ENCODE measurements at regions not wholly inside any gene's neighbourhood (a gene's known extent, or its start where the extent isn't known, plus 50 kb on each side); places are given as distances from the start of the nearest gene placed in this dataset.
"Not testable (repeated sequence)": the region's sequence is repeated elsewhere in the genome, so short reads cannot be mapped to it uniquely, and the experiment has no call there.

DNA sequence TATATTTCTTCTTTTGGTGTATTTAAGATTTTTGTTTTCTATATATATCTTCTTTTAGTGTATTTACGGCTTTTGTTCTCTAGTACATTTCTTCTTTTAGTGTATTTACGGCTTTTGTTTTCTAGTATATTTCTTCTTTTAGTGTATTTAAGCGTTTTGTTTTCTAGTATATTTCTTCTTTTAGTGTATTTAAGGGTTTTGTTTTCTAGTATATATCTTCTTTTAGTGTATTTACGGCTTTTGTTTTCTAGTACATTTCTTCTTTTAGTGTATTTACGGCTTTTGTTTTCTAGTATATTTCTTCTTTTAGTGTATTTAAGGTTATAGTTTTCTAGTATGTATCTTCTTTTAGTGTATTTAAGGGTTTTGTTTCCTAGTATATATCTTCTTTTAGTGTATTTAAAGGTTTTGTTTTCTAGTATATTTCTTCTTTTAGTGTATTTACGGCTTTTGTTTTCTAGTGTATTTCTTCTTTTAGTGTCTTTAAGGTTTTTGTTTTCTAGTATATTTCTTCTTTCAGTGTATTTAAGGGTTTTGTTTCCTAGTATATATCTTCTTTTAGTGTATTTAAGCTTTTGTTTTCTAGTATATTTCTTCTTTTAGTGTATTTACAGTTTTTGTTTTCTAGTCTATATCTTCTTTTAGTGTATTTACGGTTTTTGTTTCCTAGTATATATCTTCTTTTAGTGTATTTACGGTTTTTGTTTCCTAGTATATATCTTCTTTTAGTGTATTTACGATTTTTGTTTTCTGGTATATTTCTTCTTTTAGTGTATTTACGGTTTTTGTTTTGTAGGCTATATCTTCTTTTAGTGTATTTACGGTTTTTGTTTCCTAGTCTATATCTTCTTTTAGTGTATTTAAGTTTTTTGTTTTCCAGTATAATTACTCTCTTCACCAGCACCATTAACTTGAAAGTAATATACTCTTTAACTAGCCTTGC, 249.4 kb downstream of the SHOX start:
- DNase-seq, result not testable (repeated sequence)

DNA sequence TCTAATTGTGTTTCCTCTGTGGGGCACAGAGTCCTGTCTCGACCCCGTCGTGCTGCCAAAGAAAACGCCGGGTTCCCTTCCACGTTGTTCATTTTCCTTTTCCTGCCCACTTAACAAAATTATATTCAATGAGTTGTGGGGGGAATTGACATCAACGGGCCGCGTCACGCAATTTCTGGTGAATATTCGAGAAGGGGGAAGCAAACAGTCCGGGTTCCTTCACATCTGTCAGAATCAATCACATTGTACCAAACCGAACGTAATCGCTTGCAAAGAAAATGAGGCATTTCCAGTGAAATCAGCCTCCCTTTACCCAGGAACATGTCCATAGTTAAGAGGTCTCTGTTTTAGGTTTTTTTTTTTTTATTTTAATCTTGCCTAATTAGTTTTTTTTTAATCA, 243.5 kb downstream of the SHOX start:
- no peak for DNase-seq

- DNase-seq, result no peak
Measured at GRCh38 chrX:873016-873415, 242.4 kb downstream of the SHOX start.

DNA sequence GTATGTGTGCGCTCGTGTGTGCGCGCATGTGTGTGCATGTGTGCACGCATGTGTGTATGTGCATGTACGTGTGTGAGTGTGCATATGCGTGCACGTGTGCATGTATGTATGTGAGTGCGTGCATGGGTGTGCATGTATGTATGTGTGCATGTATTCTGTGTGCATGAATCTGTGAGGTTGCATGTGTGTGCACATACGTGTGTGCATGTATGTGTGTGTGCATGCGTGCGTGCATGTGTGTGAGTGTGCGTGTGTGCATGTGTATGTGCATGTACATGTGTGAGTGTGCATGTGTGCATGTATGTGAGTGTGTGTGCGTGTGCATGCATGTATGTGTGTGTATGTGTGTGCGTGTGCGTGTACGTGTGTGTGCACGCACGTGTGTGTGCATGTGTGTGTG, 241.5 kb downstream of the SHOX start:
- DNase-seq, result no peak

DNA sequence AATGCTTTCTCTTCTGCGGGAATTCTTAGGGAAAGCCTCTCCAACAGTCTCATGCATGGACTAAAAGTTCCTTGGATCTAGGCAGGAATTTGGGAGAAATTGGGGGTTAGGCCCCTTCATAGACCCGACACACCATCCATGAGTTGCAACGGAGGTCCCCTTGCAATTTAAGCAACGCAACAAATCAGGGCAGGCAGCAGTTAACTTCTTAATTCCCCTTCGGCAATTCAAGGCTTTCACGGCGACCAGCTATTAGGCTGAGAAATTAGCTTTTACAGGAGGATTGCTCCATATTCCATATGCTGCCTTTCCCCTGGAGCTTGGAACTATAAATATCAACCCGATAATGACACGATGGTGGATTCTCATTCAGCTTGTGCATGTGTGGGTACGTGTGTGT, 241.0 kb downstream of the SHOX start:
- DNase-seq, result no peak

- no peak for DNase-seq
Measured at GRCh38 chrX:867966-868647, 237.5 kb downstream of the SHOX start.

DNA sequence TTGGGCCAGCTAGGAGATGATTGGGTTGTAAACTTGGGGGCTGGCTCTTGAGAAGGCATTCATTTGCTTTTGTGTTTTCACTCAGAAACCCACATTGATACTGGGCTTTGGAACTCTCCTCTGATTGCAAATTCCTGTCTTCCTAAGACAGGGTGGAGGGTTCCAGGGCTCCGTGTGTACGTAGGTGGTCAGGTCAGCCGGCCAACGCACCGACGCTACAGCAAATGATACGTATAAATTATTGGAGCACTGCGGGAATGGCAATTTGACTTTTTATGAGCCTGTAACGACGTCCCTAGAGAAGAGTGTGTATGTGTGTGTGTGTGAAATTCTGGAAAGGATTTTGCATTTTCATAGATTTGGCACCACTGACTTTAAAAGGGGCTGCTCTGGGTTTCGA, 236.9 kb downstream of the SHOX start:
- no peak for DNase-seq

DNA sequence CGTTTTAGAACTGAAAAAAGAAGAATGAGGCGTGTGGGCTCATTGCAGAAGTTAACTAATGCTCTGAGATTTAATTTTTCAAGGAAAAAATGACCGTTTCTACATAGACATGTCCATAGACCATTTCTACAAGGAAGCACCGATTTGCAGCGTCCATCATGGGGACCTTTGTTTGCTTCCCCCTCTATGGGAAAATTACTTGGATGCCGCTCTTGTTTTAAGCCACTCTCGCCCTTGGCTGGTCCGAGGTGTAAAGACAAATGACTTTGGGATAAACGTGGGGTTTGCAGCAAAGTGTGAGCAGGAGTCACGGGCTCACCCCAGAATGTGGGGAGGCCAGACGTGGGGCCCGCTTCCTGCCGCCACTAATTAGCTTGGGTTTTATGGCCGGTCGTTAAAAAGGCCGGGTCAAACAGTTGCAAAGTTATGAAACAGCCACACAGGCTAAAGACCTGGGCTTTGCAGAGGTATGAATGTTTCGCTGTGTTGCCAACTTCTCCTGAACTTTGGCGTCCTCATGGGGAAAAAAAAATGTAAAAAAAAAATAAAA, 235.9 kb downstream of the SHOX start:
- DNase-seq, result no peak

DNA sequence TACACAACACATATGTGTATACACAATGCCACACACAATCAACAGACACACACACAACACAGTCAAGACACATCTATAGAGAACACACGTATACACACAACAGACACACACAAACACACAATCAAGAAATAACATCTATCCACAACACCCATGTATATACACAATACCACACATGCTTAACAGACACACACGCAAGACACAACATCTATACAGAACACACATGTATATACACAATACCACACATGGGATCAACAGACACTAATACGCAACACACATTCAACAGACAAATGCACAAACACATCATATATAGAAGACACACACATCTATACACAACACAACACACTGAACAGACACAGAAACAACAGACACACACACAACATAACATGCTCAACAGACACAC, 234.8 kb downstream of the SHOX start:
- no peak for DNase-seq

DNA sequence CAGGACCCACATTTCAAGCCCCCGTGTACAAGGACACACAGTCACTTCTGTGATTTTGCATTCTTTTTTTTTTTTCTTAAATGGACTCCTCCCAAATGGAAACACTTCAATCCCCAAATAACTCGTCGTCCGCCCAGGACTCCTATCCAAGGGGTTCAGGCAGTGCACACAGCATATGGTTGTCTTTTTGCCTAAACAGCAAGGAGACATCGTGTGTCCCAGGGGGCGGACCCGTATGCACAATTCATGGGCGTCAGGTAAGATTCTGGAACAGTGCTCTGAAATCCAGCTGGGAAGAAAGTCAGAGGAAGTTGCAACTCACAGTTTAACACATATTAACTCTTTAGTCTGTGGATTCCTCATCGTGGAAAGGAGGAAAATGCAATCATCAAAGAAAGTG, 231.3 kb downstream of the SHOX start:
- no peak for DNase-seq

- no peak for DNase-seq
Measured at GRCh38 chrX:861340-861890, 230.8 kb downstream of the SHOX start.

- no peak for DNase-seq
Measured at GRCh38 chrX:859329-859728, 228.7 kb downstream of the SHOX start.

GRCh38 chrX:858542-859078, 228.0 kb downstream of the SHOX start:
- DNase-seq, result no peak

DNA sequence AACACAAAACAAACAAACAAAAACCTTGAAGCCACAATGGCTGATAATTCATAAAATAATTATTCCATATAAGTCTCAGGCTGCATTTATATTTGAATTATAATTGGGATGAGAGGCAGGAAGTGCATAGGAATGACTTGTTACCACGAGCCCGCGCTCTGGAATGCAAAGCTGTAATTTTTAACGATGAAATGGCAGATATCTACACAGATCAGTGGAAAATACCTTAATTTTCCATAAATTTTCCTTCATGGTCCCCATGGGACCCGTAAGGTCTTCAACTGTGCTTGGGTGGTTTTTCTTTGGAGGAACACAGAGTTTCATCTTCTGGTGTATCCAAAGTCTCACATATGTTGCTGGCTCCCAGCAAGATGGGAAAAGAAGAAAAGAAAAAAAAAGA, 226.8 kb downstream of the SHOX start:
- DNase-seq, result no peak

GRCh38 chrX:856566-857290, 226.1 kb downstream of the SHOX start:
- no peak for DNase-seq

- no peak for DNase-seq
Measured at GRCh38 chrX:853304-853703, 222.7 kb downstream of the SHOX start.

GRCh38 chrX:850471-850916, 219.9 kb downstream of the SHOX start:
- no peak for DNase-seq

- no peak for DNase-seq
Measured at GRCh38 chrX:848386-848785, 217.8 kb downstream of the SHOX start.

- DNase-seq, result no peak
Measured at GRCh38 chrX:843306-843705, 212.7 kb downstream of the SHOX start.

- DNase-seq, result no peak
Measured at GRCh38 chrX:840556-840955, 210.0 kb downstream of the SHOX start.

- not testable (repeated sequence) for DNase-seq
Measured at GRCh38 chrX:838666-839065, 208.1 kb downstream of the SHOX start.

DNA sequence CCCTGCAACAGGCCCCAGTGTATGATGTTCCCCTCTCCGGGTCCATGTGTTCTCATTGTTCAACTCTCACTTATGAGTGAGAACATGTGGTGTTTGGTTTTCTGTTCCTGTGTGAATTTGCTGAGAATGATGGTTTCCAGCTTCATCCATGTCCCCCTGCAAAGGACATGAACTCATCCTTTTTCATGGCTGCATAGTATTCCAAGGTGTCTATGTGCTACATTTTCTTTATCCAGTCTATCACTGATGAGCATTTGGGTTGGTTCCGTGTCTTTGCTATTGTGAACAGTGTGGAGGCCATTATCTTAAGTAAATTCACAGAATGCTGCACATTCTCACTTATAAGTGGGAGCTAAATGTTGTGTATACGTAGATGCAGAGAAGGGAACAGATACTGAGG, 205.3 kb downstream of the SHOX start:
- not testable (repeated sequence) for DNase-seq

GRCh38 chrX:830532-830931, 199.9 kb downstream of the SHOX start:
- DNase-seq, result no peak
